Naive thymus-derived CD4-positive, alpha-beta T cell (primary cell): ENCODE measurements at regions not wholly inside any gene's neighbourhood (a gene's known extent, or its start where the extent isn't known, plus 50 kb on each side); places are given as distances from the start of the nearest gene placed in this dataset.

ENCODE experiments used
- ATAC-seq: fragments of 150-1000 bp; cut with Tn5 transposase; 2 replicates; pipeline ENCODE4 v1.10.0; 2021; ENCODE audit warnings: mild to moderate bottlenecking, moderate library complexity
- CTCF ChIA-PET: fragments of 350-600 bp; sonication (Branson Sonifier 250); formaldehyde crosslinking; loops from one replicate; lab custom pipeline; 2021; ENCODE audit warnings: antibody characterized with exemption; lab: Charles Lee
- POLR2A ChIA-PET: fragments of 350-600 bp; sonication (Branson Sonifier 250); formaldehyde crosslinking; loops from one replicate; lab custom pipeline; 2021; ENCODE audit warnings: antibody characterized with exemption, inconsistent platforms; lab: Charles Lee
- DNase-seq, 9 donors: peaks; one replicate each; pipeline versions ENCODE4 v3.0.0 to v3.0.0-alpha.2; 2020 to 2022; ENCODE audit warnings: mixed read lengths in 1 of 9
- H3K27ac ChIP-seq: one replicate; pipeline ENCODE4 v1.7.0; 2013; ENCODE audit warnings: mild to moderate bottlenecking, low read depth, low read length, moderate library complexity
- H3K27me3 ChIP-seq, 2 donors: one replicate each; pipeline ENCODE4 v1.7.0; 2013; ENCODE audit warnings: low read length in 2 of 2, mild to moderate bottlenecking in 2 of 2, moderate library complexity in 2 of 2; ENCODE audit not compliant: control insufficient read depth in 2 of 2, insufficient read depth in 2 of 2
- H3K36me3 ChIP-seq, 3 experiments: 1 replicate in 2 of 3; 2 replicates in 1 of 3; pipeline ENCODE4 v1.7.0; 2013; ENCODE audit warnings: low read length in 3 of 3, mild to moderate bottlenecking in 3 of 3, moderate library complexity in 1 of 3; ENCODE audit not compliant: insufficient read depth in 3 of 3, control insufficient read depth in 2 of 3
- H3K4me1 ChIP-seq, 2 donors: one replicate each; pipeline ENCODE4 v1.7.0; 2013; ENCODE audit warnings: low read length in 2 of 2, mild to moderate bottlenecking in 2 of 2, moderate library complexity in 1 of 2; ENCODE audit not compliant: control insufficient read depth in 2 of 2, insufficient read depth in 2 of 2
- H3K4me3 ChIP-seq: 2 replicates; pipeline ENCODE4 v1.7.0; 2013; ENCODE audit warnings: mild to moderate bottlenecking, low read length
- H3K9me3 ChIP-seq, 3 experiments: 1 replicate in 2 of 3; 2 replicates in 1 of 3; pipeline ENCODE4 v1.7.0; 2013; ENCODE audit warnings: low read length in 3 of 3; ENCODE audit not compliant: control insufficient read depth in 2 of 3
- H3K27ac Mint-ChIP-seq, 9 donors: one replicate each; pipeline ENCODE4 v1.8.0; 2020 to 2022; ENCODE audit warnings: mixed read lengths in 9 of 9, mild to moderate bottlenecking in 8 of 9, moderate library complexity in 5 of 9, inconsistent platforms in 2 of 9
- H3K27me3 Mint-ChIP-seq, 5 donors: one replicate each; pipeline ENCODE4 v1.8.0; 2021 to 2022; ENCODE audit warnings: mixed read lengths in 5 of 5, mild to moderate bottlenecking in 1 of 5
- H3K36me3 Mint-ChIP-seq, 5 donors: one replicate each; pipeline ENCODE4 v1.8.0; 2020 to 2022; ENCODE audit warnings: mixed read lengths in 5 of 5, mild to moderate bottlenecking in 3 of 5, inconsistent platforms in 1 of 5
- H3K4me1 Mint-ChIP-seq, 7 donors: one replicate each; pipeline ENCODE4 v1.8.0; 2020 to 2022; ENCODE audit warnings: mixed read lengths in 7 of 7, mild to moderate bottlenecking in 3 of 7, inconsistent platforms in 1 of 7
- H3K4me3 Mint-ChIP-seq, 10 donors: one replicate each; pipeline ENCODE4 v1.8.0; 2020 to 2022; ENCODE audit warnings: mild to moderate bottlenecking in 10 of 10, mixed read lengths in 10 of 10, moderate library complexity in 6 of 10, inconsistent platforms in 2 of 10
- H3K9me3 Mint-ChIP-seq, 11 donors: one replicate each; pipeline ENCODE4 v1.8.0; 2020 to 2022; ENCODE audit warnings: mixed read lengths in 11 of 11, mild to moderate bottlenecking in 4 of 11, inconsistent platforms in 1 of 11, moderate library complexity in 1 of 11
- intact Hi-C, 2 donors: fragments of 100-400 bp; cut with micrococcal nuclease; formaldehyde crosslinking; loops; one replicate each; pipeline ENCODE4 v1.15.1; 2023

DNA sequence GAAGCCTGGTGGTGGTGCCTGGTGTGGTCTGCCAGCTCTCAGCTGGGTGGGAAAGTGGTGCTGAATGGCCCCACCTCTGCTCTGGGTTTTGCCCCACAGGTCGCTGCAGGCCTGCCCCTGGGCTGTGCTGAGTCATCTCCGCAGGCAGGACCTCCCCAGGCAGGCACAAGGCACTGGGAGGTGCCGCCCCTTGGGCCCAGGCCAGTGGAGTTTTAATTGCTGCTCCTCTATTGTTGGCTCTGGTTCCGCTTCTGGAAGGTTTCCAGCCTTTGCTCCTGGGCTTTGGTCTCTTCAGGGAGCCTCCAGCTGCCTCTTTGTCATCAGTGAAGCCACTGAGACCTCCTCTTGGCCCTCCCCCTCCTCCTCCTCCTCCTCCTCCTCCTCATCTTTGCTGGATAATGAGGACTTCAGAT, 180.3 kb upstream of the GRB10 start:
- Mint-ChIP-seq H3K36me3 (peaks cover 0 to 4% (median 3%) of the 10 kb centered on the region in 5 donors), H3K4me3 (no peak overlapping the region), H3K27ac (no peak overlapping the region), H3K27me3 (peaks cover 0 to 7% (median 6%) of the 10 kb centered on the region in 5 donors), H3K4me1 (peaks cover 0 to 2% (median 0%) of the 10 kb centered on the region in 7 donors), H3K9me3 (peaks cover 2 to 23% (median 7%) of the 10 kb centered on the region in 11 donors)
- H3K4me1 ChIP-seq: no peaks in the 10 kb centered on the region
- peaks cover 0 to 3% of the 10 kb centered on the region in 2 donors for H3K27me3 ChIP-seq
- no peaks in the 10 kb centered on the region for H3K9me3 ChIP-seq
- H3K27ac ChIP-seq: no peak overlapping the region
- ATAC-seq (peak; percentile 51), DNase-seq (no peak)
- ChIA-PET CTCF (no interaction called here), POLR2A (no interaction called here)
- intact Hi-C loops: no loop called here
- no peak overlapping the region for H3K4me3 ChIP-seq
- H3K36me3 ChIP-seq: no peaks in the 10 kb centered on the region

DNA sequence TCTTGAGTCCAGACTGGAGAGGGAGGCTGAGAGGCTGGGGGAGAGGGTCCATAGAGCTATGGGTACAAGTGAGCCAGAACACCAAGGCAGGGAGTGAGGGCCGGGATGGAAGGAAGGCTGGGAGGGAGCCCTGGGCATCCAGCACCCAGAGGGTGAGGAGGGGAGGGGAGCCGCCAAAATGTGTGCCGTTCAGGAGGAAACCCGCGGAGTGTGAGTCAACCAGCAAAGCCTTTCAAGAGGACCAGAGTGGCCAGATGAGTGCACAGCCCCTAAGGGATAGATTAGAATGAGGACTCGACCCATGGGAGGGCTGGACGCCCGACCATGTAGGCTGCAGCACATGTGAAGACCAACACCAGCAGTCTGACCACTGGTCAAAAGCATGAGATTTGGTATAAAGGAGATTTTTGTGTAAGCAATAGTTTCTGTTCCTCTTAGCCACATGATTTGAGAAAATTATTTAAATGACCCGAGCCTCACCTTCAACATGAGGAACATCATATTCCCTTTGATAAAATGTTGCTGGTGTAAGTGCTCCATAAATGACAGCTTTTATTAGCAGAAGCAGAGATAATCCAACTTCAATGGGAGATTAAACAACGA, 179.7 kb upstream of the GRB10 start:
- no peaks in the 10 kb centered on the region for H3K9me3 ChIP-seq
- intact Hi-C loops: no loop called here
- Mint-ChIP-seq H3K36me3 (peaks cover 0 to 4% (median 3%) of the 10 kb centered on the region in 5 donors), H3K27me3 (peaks cover 0 to 7% (median 6%) of the 10 kb centered on the region in 5 donors), H3K4me1 (peaks cover 0 to 2% (median 0%) of the 10 kb centered on the region in 7 donors), H3K4me3 (no peak overlapping the region), H3K27ac (no peak overlapping the region), H3K9me3 (peaks cover 2 to 17% (median 6%) of the 10 kb centered on the region in 11 donors)
- H3K36me3 ChIP-seq: no peaks in the 10 kb centered on the region
- ATAC-seq: no peak
- no peak for DNase-seq
- ChIA-PET POLR2A (no interaction called here), CTCF (no interaction called here)
- peaks cover 0 to 3% of the 10 kb centered on the region in 2 donors for H3K27me3 ChIP-seq
- H3K4me3 ChIP-seq: no peak overlapping the region
- no peaks in the 10 kb centered on the region for H3K4me1 ChIP-seq
- no peak overlapping the region for H3K27ac ChIP-seq

DNA sequence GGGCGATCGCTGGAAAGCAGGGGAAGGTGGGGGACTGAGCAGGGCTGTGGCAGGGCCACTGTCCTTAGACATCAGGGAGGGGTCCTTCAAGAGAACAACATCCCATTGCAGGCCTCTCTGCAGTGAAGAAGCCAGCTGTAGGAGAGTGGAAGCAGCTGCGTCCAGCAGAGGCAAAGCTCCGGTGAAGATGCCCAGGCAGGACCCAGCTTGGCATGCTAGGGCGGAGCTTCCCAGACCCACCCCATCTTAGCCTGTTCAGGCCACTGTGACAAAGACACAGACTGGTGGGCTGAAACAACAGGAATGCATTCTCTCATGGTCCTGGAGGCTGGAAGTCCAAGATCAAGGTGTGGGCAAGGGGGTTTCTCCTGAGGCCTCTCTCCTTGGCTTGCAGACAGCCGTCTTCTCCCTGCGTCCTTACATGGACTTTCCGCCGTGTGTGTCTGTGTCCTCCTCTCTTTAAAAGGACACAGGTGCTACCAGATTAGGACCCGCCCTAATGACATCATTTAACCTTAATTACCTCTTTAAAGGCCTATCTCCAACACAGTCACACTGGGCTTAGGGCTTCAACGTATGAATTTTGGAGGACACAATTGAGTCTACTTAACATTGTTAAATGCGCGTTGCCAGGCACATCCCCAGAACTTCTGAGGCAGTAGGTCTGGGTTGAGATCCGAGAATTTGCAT, 178.1 kb upstream of the GRB10 start:
- no peak overlapping the region for H3K4me3 ChIP-seq
- no peaks in the 10 kb centered on the region for H3K36me3 Mint-ChIP-seq
- ChIA-PET POLR2A (no interaction called here), CTCF (no interaction called here)
- ATAC-seq (no peak), DNase-seq (no peak)
- intact Hi-C loops: no loop called here
- peaks cover 0 to 7% (median 6%) of the 10 kb centered on the region in 5 donors for H3K27me3 Mint-ChIP-seq
- H3K4me1 ChIP-seq: no peaks in the 10 kb centered on the region
- H3K36me3 ChIP-seq: no peaks in the 10 kb centered on the region
- no peak overlapping the region for H3K4me3 Mint-ChIP-seq
- H3K27ac ChIP-seq: no peak overlapping the region
- H3K9me3 ChIP-seq: no peaks in the 10 kb centered on the region
- H3K27ac Mint-ChIP-seq: no peak overlapping the region
- peaks cover 0 to 3% of the 10 kb centered on the region in 2 donors for H3K27me3 ChIP-seq
- peaks cover 0 to 4% (median 0%) of the 10 kb centered on the region in 7 donors for H3K4me1 Mint-ChIP-seq
- H3K9me3 Mint-ChIP-seq: peaks cover 0 to 4% (median 0%) of the 10 kb centered on the region in 11 donors

DNA sequence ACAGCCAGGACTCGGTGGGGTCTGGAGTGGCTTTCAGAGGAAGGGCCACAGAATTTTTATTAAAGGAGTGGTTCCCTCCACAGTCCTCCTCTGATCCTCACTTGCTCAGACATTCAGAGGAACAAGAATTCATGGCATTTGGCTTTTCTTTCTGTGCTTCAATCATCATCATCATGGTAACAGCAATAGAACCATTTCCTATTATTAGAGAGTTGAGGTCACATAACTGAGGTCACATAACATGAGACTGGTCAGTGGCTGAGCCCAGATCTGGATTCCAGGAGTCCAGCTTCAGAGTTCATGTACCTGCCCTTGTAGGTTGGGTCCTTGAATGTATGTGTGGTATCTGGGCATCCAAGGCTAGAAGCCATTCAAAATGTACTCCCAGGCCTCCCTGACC, 177.3 kb upstream of the GRB10 start:
- Histone ChIP-seq H3K36me3 (no peaks in the 10 kb centered on the region), H3K27ac (no peak overlapping the region), H3K4me1 (no peaks in the 10 kb centered on the region), H3K9me3 (no peaks in the 10 kb centered on the region), H3K4me3 (no peak overlapping the region), H3K27me3 (peaks cover 0 to 3% of the 10 kb centered on the region in 2 donors)
- DNase-seq (no peak), ATAC-seq (no peak)
- intact Hi-C loops: no loop called here
- CTCF ChIA-PET: no interaction called here
- peaks cover 0 to 3% (median 0%) of the 10 kb centered on the region in 11 donors for H3K9me3 Mint-ChIP-seq
- POLR2A ChIA-PET: no interaction called here
- H3K4me3 Mint-ChIP-seq: no peak overlapping the region
- H3K36me3 Mint-ChIP-seq: no peaks in the 10 kb centered on the region
- peaks cover 0 to 7% (median 6%) of the 10 kb centered on the region in 5 donors for H3K27me3 Mint-ChIP-seq
- no peak overlapping the region for H3K27ac Mint-ChIP-seq
- peaks cover 0 to 4% (median 0%) of the 10 kb centered on the region in 7 donors for H3K4me1 Mint-ChIP-seq

DNA sequence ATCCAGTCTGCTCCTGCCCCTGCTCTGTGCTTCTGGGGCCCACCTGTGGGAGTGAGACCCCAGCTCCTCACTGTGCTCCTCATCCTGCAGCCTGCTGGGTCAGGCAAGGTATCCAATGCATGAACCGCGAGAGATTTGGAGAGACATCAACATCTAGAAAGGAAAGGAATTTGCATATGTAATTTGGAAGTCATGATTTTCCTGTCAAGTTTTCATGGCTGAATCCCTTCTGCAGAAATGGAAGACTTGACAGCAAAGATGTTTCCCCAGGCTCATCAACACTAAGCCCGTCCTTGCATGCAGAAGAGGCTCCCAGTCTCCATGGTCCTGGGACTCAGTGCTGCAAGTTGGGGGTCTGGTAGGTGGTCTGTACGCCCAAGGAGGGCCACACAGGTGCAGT, 176.9 kb upstream of the GRB10 start:
- Mint-ChIP-seq H3K4me3 (no peak overlapping the region), H3K27me3 (peaks cover 0 to 7% (median 6%) of the 10 kb centered on the region in 5 donors), H3K36me3 (no peaks in the 10 kb centered on the region), H3K27ac (no peak overlapping the region), H3K9me3 (peaks cover 0 to 3% (median 0%) of the 10 kb centered on the region in 11 donors), H3K4me1 (peaks cover 0 to 4% (median 0%) of the 10 kb centered on the region in 7 donors)
- POLR2A ChIA-PET: no interaction called here
- intact Hi-C loops: no loop called here
- Histone ChIP-seq H3K9me3 (no peaks in the 10 kb centered on the region), H3K27ac (no peak overlapping the region), H3K36me3 (no peaks in the 10 kb centered on the region), H3K27me3 (peaks cover 0 to 3% of the 10 kb centered on the region in 2 donors), H3K4me3 (no peak overlapping the region), H3K4me1 (no peaks in the 10 kb centered on the region)
- ATAC-seq (no peak), DNase-seq (no peak)
- CTCF ChIA-PET: no interaction called here

DNA sequence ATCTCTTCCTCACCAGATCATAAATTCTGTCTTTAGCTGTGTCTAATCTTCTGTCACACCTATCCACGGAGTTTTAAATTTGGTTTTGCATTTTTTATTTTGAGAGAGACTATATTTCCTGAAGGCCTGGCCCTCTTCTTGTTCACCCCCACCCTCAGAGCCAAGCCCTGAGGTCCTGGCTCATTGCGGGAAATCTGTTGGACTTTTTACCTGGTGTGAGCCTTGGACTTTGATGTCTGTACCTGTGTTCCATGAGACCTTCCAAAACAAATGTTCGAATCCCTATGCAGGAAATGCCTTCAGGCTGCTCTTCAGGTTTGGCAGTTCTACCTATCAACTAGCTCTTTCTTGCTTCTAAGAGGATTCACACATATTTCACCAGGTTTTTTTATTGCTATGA, 175.2 kb upstream of the GRB10 start:
- H3K4me1 ChIP-seq: no peaks in the 10 kb centered on the region
- no peak overlapping the region for H3K4me3 ChIP-seq
- H3K27ac Mint-ChIP-seq: no peak overlapping the region
- peaks cover 0 to 4% (median 0%) of the 10 kb centered on the region in 7 donors for H3K4me1 Mint-ChIP-seq
- H3K4me3 Mint-ChIP-seq: no peak overlapping the region
- ChIA-PET CTCF (no interaction called here), POLR2A (no interaction called here)
- no peak overlapping the region for H3K27ac ChIP-seq
- H3K9me3 ChIP-seq: no peaks in the 10 kb centered on the region
- H3K36me3 Mint-ChIP-seq: no peaks in the 10 kb centered on the region
- DNase-seq: no peak
- H3K36me3 ChIP-seq: no peaks in the 10 kb centered on the region
- intact Hi-C loops: no loop called here
- H3K27me3 ChIP-seq: no peaks in the 10 kb centered on the region
- H3K27me3 Mint-ChIP-seq: peaks cover 0 to 7% (median 6%) of the 10 kb centered on the region in 5 donors
- H3K9me3 Mint-ChIP-seq: no peaks in the 10 kb centered on the region
- no peak for ATAC-seq
